Esophagus muscularis mucosa (tissue), 4 donors: ENCODE measurements at regions not wholly inside any gene's neighbourhood (a gene's known extent, or its start where the extent isn't known, plus 50 kb on each side); places are given as distances from the start of the nearest gene placed in this dataset.

Experiments
- CTCF ChIP-seq, 3 experiments: fragments of 200-600 bp in 2 of 3; fragments of 450-650 bp in 1 of 3; sonication (generic) in 2 of 3; IDR thresholded peaks; one replicate each; pipeline ENCODE4 v1.5.1; 2017 to 2019; ENCODE audit warnings: antibody characterized with exemption in 3 of 3, mild to moderate bottlenecking in 2 of 3, moderate library complexity in 1 of 3
- EP300 ChIP-seq: sonication (generic); formaldehyde crosslinking; IDR thresholded peaks from one replicate; pipeline ENCODE4 v1.6.1; 2017; ENCODE audit warnings: antibody characterized with exemption
- POLR2A ChIP-seq: fragments of 450-650 bp; IDR thresholded peaks from one replicate; pipeline ENCODE4 v1.6.1; 2017; ENCODE audit warnings: antibody characterized with exemption, moderate library complexity, mild to moderate bottlenecking, low read depth
- POLR2AphosphoS5 ChIP-seq, 2 donors: sonication (generic); formaldehyde crosslinking; IDR thresholded peaks; one replicate each; pipeline ENCODE4 v1.6.1; 2017; ENCODE audit warnings: antibody characterized with exemption in 2 of 2

GRCh38 chr3:153072382-153072781 is 89.6 kb upstream of the RAP2B start:
- TF ChIP-seq CTCF (IDR thresholded peaks at IDR 0.05): no peak
- TF ChIP-seq POLR2AphosphoS5 (IDR thresholded peaks at IDR 0.05): no peak
- no peak for TF ChIP-seq POLR2A
- no peak for TF ChIP-seq EP300
